HFFc6 (cell line): ENCODE measurements at regions not wholly inside any gene's neighbourhood (a gene's known extent, or its start where the extent isn't known, plus 50 kb on each side); places are given as distances from the start of the nearest gene placed in this dataset.
A peak's percentile ranks its signal among the peaks of the same experiment; 100 is the strongest.

ENCODE experiments used
- DNase-seq: peaks from one replicate; pipeline ENCODE4 v3.0.0-alpha.2; 2018
- H3K27ac Mint-ChIP-seq: 2 replicates; pipeline ENCODE4 v1.8.0; 2020; ENCODE audit warnings: mild to moderate bottlenecking, mixed read lengths
- H3K27me3 Mint-ChIP-seq: 2 replicates; pipeline ENCODE4 v1.8.0; 2021; ENCODE audit warnings: mild to moderate bottlenecking, moderate library complexity, mixed read lengths; ENCODE audit not compliant: insufficient read depth
- H3K36me3 Mint-ChIP-seq: 2 replicates; pipeline ENCODE4 v1.8.0; 2021; ENCODE audit warnings: low read depth, mixed read lengths
- H3K4me1 Mint-ChIP-seq: 2 replicates; pipeline ENCODE4 v1.8.0; 2020; ENCODE audit warnings: low read depth, mixed read lengths
- H3K4me3 Mint-ChIP-seq: 2 replicates; pipeline ENCODE4 v1.8.0; 2020; ENCODE audit warnings: mild to moderate bottlenecking, moderate library complexity, mixed read lengths
- H3K9me3 Mint-ChIP-seq: 2 replicates; pipeline ENCODE4 v1.8.0; 2020; ENCODE audit warnings: mild to moderate bottlenecking, mixed read lengths
- CTCF ChIP-seq: fragments of 200-600 bp; sonication (generic); IDR thresholded peaks from 2 replicates; pipeline ENCODE4 v1.5.0; 2021; ENCODE audit warnings: antibody characterized with exemption, mild to moderate bottlenecking

DNA sequence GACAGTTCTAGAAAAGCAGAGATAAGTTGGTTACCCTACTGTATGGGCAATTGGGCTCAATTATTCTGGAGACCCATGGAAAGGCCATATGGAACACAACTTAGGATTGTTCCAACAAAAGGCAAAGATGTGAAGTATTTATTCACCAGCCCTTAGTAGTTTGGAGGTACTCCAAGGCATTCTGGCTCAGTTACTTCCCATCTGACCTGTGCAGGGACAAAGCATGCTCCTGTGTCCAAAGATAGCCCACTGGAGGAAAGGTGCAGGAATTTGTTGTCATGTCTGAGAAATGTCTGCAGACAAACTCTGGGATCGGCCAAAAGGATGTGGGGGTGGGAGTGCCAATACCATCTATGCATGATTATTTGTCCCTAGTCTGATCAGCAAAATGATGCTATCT is 279.5 kb upstream of the PTGER4 start:
- Mint-ChIP-seq H3K4me1 (peaks cover 57% of the 10 kb centered on the region), H3K27ac (no peak overlapping the region), H3K9me3 (no peaks in the 10 kb centered on the region), H3K27me3 (peaks cover 5% of the 10 kb centered on the region), H3K4me3 (no peak overlapping the region; the same call in 1 of the 2 replicates), H3K36me3 (no peaks in the 10 kb centered on the region; the same call in 1 of the 2 replicates)
- TF ChIP-seq CTCF = no peak
- DNase-seq = no peak

GRCh38 chr5:40399349-40399748 is 280.4 kb upstream of the PTGER4 start:
- H3K9me3 Mint-ChIP-seq = no peaks in the 10 kb centered on the region
- no peaks in the 10 kb centered on the region; the same call in 1 of the 2 replicates for H3K36me3 Mint-ChIP-seq
- H3K27ac Mint-ChIP-seq = peak overlapping the region; percentile 32; the same call in 1 of the 2 replicates
- no peak for TF ChIP-seq CTCF
- DNase-seq = peak; percentile 57
- peaks cover 5% of the 10 kb centered on the region for H3K27me3 Mint-ChIP-seq
- H3K4me1 Mint-ChIP-seq = peaks cover 48% of the 10 kb centered on the region
- H3K4me3 Mint-ChIP-seq = no peak overlapping the region

- no peak for DNase-seq
- no peaks in the 10 kb centered on the region for H3K9me3 Mint-ChIP-seq
- peaks cover 44% of the 10 kb centered on the region for H3K4me1 Mint-ChIP-seq
- no peak overlapping the region for H3K27ac Mint-ChIP-seq
- H3K36me3 Mint-ChIP-seq = no peaks in the 10 kb centered on the region
- no peak for TF ChIP-seq CTCF
- 0 out of 2 replicates have a peak, but pooled peaks cover 1% of the 10 kb centered on the region for H3K27me3 Mint-ChIP-seq
- H3K4me3 Mint-ChIP-seq = no peak overlapping the region
Measured at GRCh38 chr5:40397976-40398375, 281.7 kb upstream of the PTGER4 start.

DNA sequence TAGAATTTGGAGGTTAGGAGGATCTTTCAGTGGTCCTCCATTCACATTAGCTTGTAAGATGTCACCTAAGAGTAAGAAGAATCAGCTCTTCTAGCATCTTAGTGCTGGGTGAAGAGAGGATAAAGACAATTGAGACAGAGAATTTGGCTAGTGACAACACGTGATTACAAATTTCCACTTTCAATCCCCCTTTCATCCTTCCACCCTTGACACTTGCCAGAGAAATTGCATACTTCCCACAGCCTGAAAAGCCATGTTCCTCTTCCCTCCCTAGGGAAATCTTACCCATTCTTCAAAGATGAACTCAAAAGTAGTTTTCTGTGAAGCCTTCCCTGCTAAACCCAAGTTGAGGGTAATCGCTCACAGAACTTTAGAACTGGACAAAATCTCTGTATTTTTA is 282.6 kb upstream of the PTGER4 start:
- no peaks in the 10 kb centered on the region for H3K9me3 Mint-ChIP-seq
- no peak overlapping the region for H3K27ac Mint-ChIP-seq
- no peak overlapping the region for H3K4me3 Mint-ChIP-seq
- H3K4me1 Mint-ChIP-seq = peaks cover 40% of the 10 kb centered on the region
- DNase-seq = no peak
- H3K36me3 Mint-ChIP-seq = no peaks in the 10 kb centered on the region
- TF ChIP-seq CTCF = no peak
- H3K27me3 Mint-ChIP-seq = 0 out of 2 replicates have a peak, but pooled peaks cover 1% of the 10 kb centered on the region

GRCh38 chr5:40396317-40396716 is 283.4 kb upstream of the PTGER4 start:
- Mint-ChIP-seq H3K4me3 (no peak overlapping the region), H3K27me3 (0 out of 2 replicates have a peak, but pooled peaks cover 1% of the 10 kb centered on the region), H3K9me3 (no peaks in the 10 kb centered on the region), H3K36me3 (no peaks in the 10 kb centered on the region), H3K4me1 (peaks cover 32% of the 10 kb centered on the region), H3K27ac (no peak overlapping the region)
- no peak for TF ChIP-seq CTCF
- DNase-seq = no peak

DNA sequence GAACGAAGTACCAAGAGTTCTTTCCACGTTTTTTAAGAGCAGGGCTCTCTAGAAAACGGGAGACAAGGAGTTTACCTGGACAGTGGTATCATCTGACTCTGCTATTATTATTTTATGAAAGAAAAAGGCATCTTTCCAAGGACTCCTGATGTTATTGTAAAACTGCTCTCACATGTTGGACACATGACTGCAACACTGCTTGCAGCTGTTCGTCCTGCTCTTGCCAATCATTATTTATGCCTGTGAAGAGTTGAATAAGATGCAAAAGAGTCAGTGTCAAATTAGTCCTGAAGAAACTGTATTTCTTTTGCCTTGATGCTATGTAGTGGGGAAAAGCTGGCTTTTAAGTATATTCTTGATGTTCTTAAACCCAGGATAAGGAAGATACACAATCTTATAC is 284.5 kb upstream of the PTGER4 start:
- Mint-ChIP-seq H3K9me3 (no peaks in the 10 kb centered on the region), H3K27me3 (0 out of 2 replicates have a peak, but pooled peaks cover 1% of the 10 kb centered on the region), H3K36me3 (no peaks in the 10 kb centered on the region), H3K27ac (no peak overlapping the region), H3K4me3 (no peak overlapping the region), H3K4me1 (peaks cover 22% of the 10 kb centered on the region)
- DNase-seq = no peak
- no peak for TF ChIP-seq CTCF
